ENCODE measurements at regions not wholly inside any gene's neighbourhood (a gene's known extent, or its start where the extent isn't known, plus 50 kb on each side); places are given as distances from the start of the nearest gene placed in this dataset.

GRCh38 chr3:177739461-177739860 lies 542.2 kb upstream of the TBL1XR1 start:
- CTCF ChIA-PET: no interaction called here
- no peak for TF ChIP-seq CTCF (IDR thresholded peaks at IDR 0.05; ENCODE audit: unreplicated experiment)
- intact Hi-C loops (cut with micrococcal nuclease; ENCODE audit: unreplicated experiment): no loop called here

GRCh38 chr3:177740254-177740653 lies 543.0 kb upstream of the TBL1XR1 start:
- H3K27me3 Mint-ChIP-seq (ENCODE audit: unreplicated experiment): no peaks in the 10 kb centered on the region
- CTCF ChIA-PET: no interaction called here
- DNase-seq: no peak

More at GRCh38 chr3:177739461-177739860, 542.2 kb upstream of the TBL1XR1 start:
- peaks cover 10% of the 10 kb centered on the region for H3K4me1 Mint-ChIP-seq (ENCODE audit: low read depth, unreplicated experiment)
- H3K27me3 Mint-ChIP-seq (ENCODE audit: unreplicated experiment): no peaks in the 10 kb centered on the region
- no peak overlapping the region for H3K4me3 Mint-ChIP-seq (ENCODE audit: low read depth, unreplicated experiment)
- H3K36me3 Mint-ChIP-seq (ENCODE audit: insufficient read depth, unreplicated experiment): no peaks in the 10 kb centered on the region
- no peak for DNase-seq
- H3K9me3 Mint-ChIP-seq (ENCODE audit: low read depth, unreplicated experiment): peaks cover 12% of the 10 kb centered on the region
- BruUV-seq (replicated peaks): no TSS peak
- no peak overlapping the region for H3K27ac Mint-ChIP-seq (ENCODE audit: unreplicated experiment)

GRCh38 chr3:177742273-177742672 lies 545.0 kb upstream of the TBL1XR1 start:
- BruUV-seq (replicated peaks): no TSS peak
- CTCF ChIA-PET: interaction anchor here (1.7 kb wide), 1 partner anchor 10 kb away, joined by 7 read pairs; no protein-coding TSS in a partner anchor
- Mint-ChIP-seq H3K9me3 (ENCODE audit: low read depth, unreplicated experiment) (peaks cover 9% of the 10 kb centered on the region), H3K36me3 (ENCODE audit: insufficient read depth, unreplicated experiment) (no peaks in the 10 kb centered on the region), H3K27ac (ENCODE audit: unreplicated experiment) (no peak overlapping the region), H3K4me3 (ENCODE audit: low read depth, unreplicated experiment) (no peak overlapping the region), H3K27me3 (ENCODE audit: unreplicated experiment) (no peaks in the 10 kb centered on the region), H3K4me1 (ENCODE audit: low read depth, unreplicated experiment) (peaks cover 23% of the 10 kb centered on the region)
- intact Hi-C loops (cut with micrococcal nuclease; ENCODE audit: unreplicated experiment): no loop called here
- TF ChIP-seq CTCF (IDR thresholded peaks at IDR 0.05; ENCODE audit: unreplicated experiment): no peak
- no peak for DNase-seq

More at GRCh38 chr3:177740254-177740653, 543.0 kb upstream of the TBL1XR1 start:
- intact Hi-C loops (cut with micrococcal nuclease; ENCODE audit: unreplicated experiment): no loop called here
- Mint-ChIP-seq H3K4me3 (ENCODE audit: low read depth, unreplicated experiment) (no peak overlapping the region), H3K9me3 (ENCODE audit: low read depth, unreplicated experiment) (peaks cover 12% of the 10 kb centered on the region), H3K4me1 (ENCODE audit: low read depth, unreplicated experiment) (peaks cover 18% of the 10 kb centered on the region), H3K36me3 (ENCODE audit: insufficient read depth, unreplicated experiment) (no peaks in the 10 kb centered on the region), H3K27ac (ENCODE audit: unreplicated experiment) (no peak overlapping the region)
- no TSS peak for BruUV-seq (replicated peaks)
- TF ChIP-seq CTCF (IDR thresholded peaks at IDR 0.05; ENCODE audit: unreplicated experiment): no peak

- intact Hi-C loops (cut with micrococcal nuclease; ENCODE audit: unreplicated experiment): no loop called here
- Mint-ChIP-seq H3K9me3 (ENCODE audit: low read depth, unreplicated experiment) (peaks cover 9% of the 10 kb centered on the region), H3K4me3 (ENCODE audit: low read depth, unreplicated experiment) (no peak overlapping the region), H3K27ac (ENCODE audit: unreplicated experiment) (no peak overlapping the region), H3K36me3 (ENCODE audit: insufficient read depth, unreplicated experiment) (no peaks in the 10 kb centered on the region), H3K27me3 (ENCODE audit: unreplicated experiment) (no peaks in the 10 kb centered on the region), H3K4me1 (ENCODE audit: low read depth, unreplicated experiment) (peaks cover 23% of the 10 kb centered on the region)
- CTCF ChIA-PET: interaction anchor here (0.6 to 1.7 kb wide), 2 partner anchors 11 to 153 kb away, joined by 3 to 7 read pairs; no protein-coding TSS in a partner anchor
- TF ChIP-seq CTCF (IDR thresholded peaks at IDR 0.05; ENCODE audit: unreplicated experiment): no peak
- no peak for DNase-seq
- no TSS peak for BruUV-seq (replicated peaks)
These were observed 546.0 kb upstream of the TBL1XR1 start for GRCh38 chr3:177743173-177743890.

Data from Calu3 (cell line).